KG1 (cell line): ENCODE measurements at regions not wholly inside any gene's neighbourhood (a gene's known extent, or its start where the extent isn't known, plus 50 kb on each side); places are given as distances from the start of the nearest gene placed in this dataset.
A peak's percentile ranks its signal among the peaks of the same experiment; 100 is the strongest.

ENCODE experiments used
- DNase-seq: peaks from one replicate; lab custom pipeline; 2025; lab: John Stamatoyannopoulos, UW

- DNase-seq, result no peak
Observed at GRCh38 chr16:54409982-54410381, 123.4 kb upstream of the IRX3 start.

- DNase-seq, result no peak
Observed at GRCh38 chr16:54407596-54407995, 121.0 kb upstream of the IRX3 start.

- DNase-seq, result no peak
Observed at GRCh38 chr16:54405478-54405877, 118.9 kb upstream of the IRX3 start.

GRCh38 chr16:54403580-54403979 lies 117.0 kb upstream of the IRX3 start:
- DNase-seq, result no peak

GRCh38 chr16:54402873-54403272 lies 116.3 kb upstream of the IRX3 start:
- no peak for DNase-seq

GRCh38 chr16:54402270-54402669 lies 115.7 kb upstream of the IRX3 start:
- no peak for DNase-seq

GRCh38 chr16:54400261-54400660 lies 113.7 kb upstream of the IRX3 start:
- DNase-seq, result no peak

- no peak for DNase-seq
Observed at GRCh38 chr16:54398986-54399385, 112.4 kb upstream of the IRX3 start.

- no peak for DNase-seq
Observed at GRCh38 chr16:54397838-54398237, 111.3 kb upstream of the IRX3 start.

- DNase-seq, result no peak
Observed at GRCh38 chr16:54397190-54397835, 110.7 kb upstream of the IRX3 start.

GRCh38 chr16:54389836-54390494 lies 103.4 kb upstream of the IRX3 start:
- DNase-seq, result no peak

GRCh38 chr16:54385141-54385540 lies 98.6 kb upstream of the IRX3 start:
- DNase-seq, result no peak

GRCh38 chr16:54381601-54382313 lies 95.2 kb upstream of the IRX3 start:
- DNase-seq, result no peak

GRCh38 chr16:54375071-54375470 lies 88.5 kb upstream of the IRX3 start:
- no peak for DNase-seq

GRCh38 chr16:54373534-54374520 lies 87.2 kb upstream of the IRX3 start:
- peak; percentile 41 for DNase-seq

GRCh38 chr16:54370278-54371040 lies 83.9 kb upstream of the IRX3 start:
- no peak for DNase-seq

GRCh38 chr16:54369861-54370260 lies 83.3 kb upstream of the IRX3 start:
- DNase-seq, result no peak

- no peak for DNase-seq
Observed at GRCh38 chr16:54366943-54367342, 80.4 kb upstream of the IRX3 start.

- no peak for DNase-seq
Observed at GRCh38 chr16:54365990-54366634, 79.5 kb upstream of the IRX3 start.

- no peak for DNase-seq
Observed at GRCh38 chr16:54363766-54364165, 77.2 kb upstream of the IRX3 start.
